OCI-LY3 (cell line): ENCODE measurements at regions not wholly inside any gene's neighbourhood (a gene's known extent, or its start where the extent isn't known, plus 50 kb on each side); places are given as distances from the start of the nearest gene placed in this dataset.

Experiments used
- H2AFZ ChIP-seq: fragments of 200-600, 300-600 bp; shearing (Covaris generic); 2 replicates; pipeline ENCODE4 v1.6.0; 2014; ENCODE audit warnings: antibody characterized with exemption, low read depth, low read length
- H3K27ac ChIP-seq: fragments of 200-600, 300-600 bp; sonication (generic); 2 replicates; pipeline ENCODE4 v1.5.1; 2014; ENCODE audit warnings: mild to moderate bottlenecking, low read length, moderate library complexity, mixed read lengths
- H3K27me3 ChIP-seq: fragments of 200-600, 300-600 bp; sonication (generic); 2 replicates; pipeline ENCODE4 v1.6.1; 2014; ENCODE audit warnings: low read depth, low read length, mixed read lengths
- H3K36me3 ChIP-seq: fragments of 200-600, 300-600 bp; sonication (generic); replicated peaks from 2 replicates; pipeline ENCODE3; 2014; ENCODE audit warnings: low read depth, low read length, mixed read lengths
- H3K4me1 ChIP-seq: fragments of 300-600, 200-600 bp; sonication (generic); 2 replicates; pipeline ENCODE4 v1.6.1; 2014; ENCODE audit warnings: low read length, mixed read lengths
- H3K4me2 ChIP-seq: fragments of 200-600, 300-600 bp; sonication (generic); 2 replicates; pipeline ENCODE4 v1.6.1; 2014; ENCODE audit warnings: low read length, mixed read lengths
- H3K4me3 ChIP-seq: fragments of 300-600, 200-600 bp; sonication (generic); 2 replicates; pipeline ENCODE4 v1.5.1; 2014; ENCODE audit warnings: antibody characterized with exemption, mild to moderate bottlenecking, low read length, moderate library complexity
- H3K79me2 ChIP-seq: fragments of 300-600, 200-600 bp; shearing (Covaris generic); 2 replicates; pipeline ENCODE4 v1.6.1; 2014; ENCODE audit warnings: mild to moderate bottlenecking, low read length, mixed read lengths
- H3K9ac ChIP-seq: fragments of 300-600, 200-600 bp; shearing (Covaris generic); 2 replicates; pipeline ENCODE4 v1.6.0; 2014; ENCODE audit warnings: mild to moderate bottlenecking, low read length, moderate library complexity
- H3K9me3 ChIP-seq: fragments of 200-600, 300-600 bp; shearing (Covaris generic); 2 replicates; pipeline ENCODE4 v1.6.1; 2014; ENCODE audit warnings: low read length, mixed read lengths; ENCODE audit not compliant: insufficient read depth
- H4K20me1 ChIP-seq: fragments of 200-600, 300-600 bp; sonication (generic); 2 replicates; pipeline ENCODE4 v1.6.1; 2016; ENCODE audit warnings: low read length, mixed read lengths; ENCODE audit not compliant: insufficient read depth
- CTCF ChIP-seq: fragments of 200-600, 300-600 bp; sonication (generic); IDR thresholded peaks from 2 replicates; pipeline ENCODE4 v1.5.1; 2014; ENCODE audit warnings: antibody characterized with exemption, low read length, low read depth
- EZH2phosphoT487 ChIP-seq: fragments of 200-600 bp; shearing (Covaris generic); IDR thresholded peaks from 2 replicates; pipeline ENCODE4 v1.6.1; 2018; ENCODE audit warnings: antibody characterized with exemption, mixed run types, low read depth

DNA sequence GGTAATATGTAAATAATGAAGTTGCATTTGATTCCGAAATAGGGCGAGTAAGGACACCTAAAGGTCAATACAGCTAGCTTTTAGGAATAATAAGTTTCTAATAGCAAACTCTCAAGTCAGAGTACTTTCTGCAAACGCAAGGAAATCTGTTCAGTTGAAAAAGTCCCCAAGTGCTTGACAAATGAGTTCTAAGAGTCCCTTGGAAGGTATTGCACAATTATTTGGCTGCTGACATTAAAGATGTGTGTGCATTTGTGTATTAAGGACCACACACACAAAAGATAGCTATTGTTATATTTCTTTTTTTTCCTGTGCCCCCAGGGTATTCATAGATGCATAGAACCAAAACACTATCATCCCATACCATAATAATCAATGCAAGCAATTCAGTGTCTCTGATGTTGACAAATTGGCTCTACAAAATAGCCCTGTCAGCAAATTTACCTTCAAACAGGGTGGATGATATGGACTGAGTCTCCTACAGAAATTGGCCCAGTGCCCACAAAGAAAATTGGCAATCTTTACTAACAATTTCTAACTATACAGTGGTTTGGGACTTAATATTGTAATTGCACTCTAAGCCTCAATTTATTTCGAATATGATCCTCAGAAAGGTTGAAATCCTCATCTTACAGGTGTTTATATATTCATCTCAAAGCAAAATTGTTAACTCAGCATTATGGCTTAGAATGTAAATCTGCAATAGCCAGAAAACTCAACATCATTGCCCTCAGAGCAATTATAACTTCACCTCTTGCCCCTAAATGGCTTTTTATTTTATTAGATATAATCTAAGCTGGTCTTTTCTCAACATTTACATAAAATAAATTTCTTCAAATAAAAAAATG lies 827.2 kb downstream of the MAT2B start:
- Histone ChIP-seq H3K4me1 (no peaks in the 10 kb centered on the region), H3K9ac (no peak overlapping the region), H2AFZ (no peak overlapping the region), H3K36me3 (no peaks in the 10 kb centered on the region), H3K27me3 (no peaks in the 10 kb centered on the region), H3K4me3 (no peak overlapping the region), H4K20me1 (no peaks in the 10 kb centered on the region), H3K4me2 (no peak overlapping the region), H3K79me2 (no peaks in the 10 kb centered on the region), H3K9me3 (no peaks in the 10 kb centered on the region), H3K27ac (no peak overlapping the region)
- TF ChIP-seq EZH2phosphoT487 = no peak
- TF ChIP-seq CTCF = no peak

DNA sequence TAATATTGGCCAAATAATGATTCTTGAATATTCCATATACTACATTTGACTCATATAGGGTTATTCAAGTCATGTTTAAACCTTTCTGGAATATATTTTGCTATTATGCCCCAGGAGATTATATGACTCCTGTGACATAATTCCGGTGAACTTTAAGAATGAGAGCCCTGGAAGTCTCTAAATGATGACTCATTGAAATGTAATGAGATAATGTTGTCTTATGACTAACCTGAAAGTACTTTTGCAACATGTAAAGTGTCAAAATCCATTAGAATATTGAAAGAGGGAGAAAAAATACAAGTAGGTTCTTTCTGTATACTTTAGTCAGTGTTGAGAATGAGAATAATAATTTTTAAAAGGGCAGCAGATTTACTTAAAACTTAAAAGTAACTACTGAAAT lies 830.4 kb downstream of the MAT2B start:
- Histone ChIP-seq H3K36me3 (no peaks in the 10 kb centered on the region), H3K9ac (no peak overlapping the region), H3K4me1 (no peaks in the 10 kb centered on the region), H2AFZ (no peak overlapping the region), H3K27me3 (no peaks in the 10 kb centered on the region), H3K27ac (no peak overlapping the region), H3K4me2 (no peak overlapping the region), H4K20me1 (no peaks in the 10 kb centered on the region), H3K4me3 (no peak overlapping the region), H3K79me2 (no peaks in the 10 kb centered on the region), H3K9me3 (no peaks in the 10 kb centered on the region)
- TF ChIP-seq EZH2phosphoT487 = no peak
- no peak for TF ChIP-seq CTCF

- Histone ChIP-seq H3K9ac (no peak overlapping the region), H3K79me2 (no peaks in the 10 kb centered on the region), H3K4me3 (no peak overlapping the region), H2AFZ (no peak overlapping the region), H3K4me1 (no peaks in the 10 kb centered on the region), H4K20me1 (no peaks in the 10 kb centered on the region), H3K4me2 (no peak overlapping the region), H3K9me3 (no peaks in the 10 kb centered on the region), H3K27me3 (no peaks in the 10 kb centered on the region), H3K27ac (no peak overlapping the region), H3K36me3 (no peaks in the 10 kb centered on the region)
- TF ChIP-seq EZH2phosphoT487 (no peak), CTCF (no peak)
Measured at GRCh38 chr5:164336276-164336675, 830.9 kb downstream of the MAT2B start.

GRCh38 chr5:164336906-164337305 lies 831.5 kb downstream of the MAT2B start:
- no peak overlapping the region for H3K4me3 ChIP-seq
- no peaks in the 10 kb centered on the region for H3K79me2 ChIP-seq
- no peaks in the 10 kb centered on the region for H3K9me3 ChIP-seq
- H3K36me3 ChIP-seq = no peaks in the 10 kb centered on the region
- H4K20me1 ChIP-seq = no peaks in the 10 kb centered on the region
- no peaks in the 10 kb centered on the region for H3K4me1 ChIP-seq
- TF ChIP-seq EZH2phosphoT487 (no peak), CTCF (no peak)
- no peak overlapping the region for H3K9ac ChIP-seq
- H3K4me2 ChIP-seq = no peak overlapping the region
- H3K27ac ChIP-seq = no peak overlapping the region
- H3K27me3 ChIP-seq = no peaks in the 10 kb centered on the region
- no peak overlapping the region for H2AFZ ChIP-seq
